DND-41 (cell line): ENCODE measurements at regions not wholly inside any gene's neighbourhood (a gene's known extent, or its start where the extent isn't known, plus 50 kb on each side); places are given as distances from the start of the nearest gene placed in this dataset.

Source experiments
- CTCF ChIP-seq: IDR thresholded peaks from 2 replicates; pipeline ENCODE4 v1.5.1; 2012; ENCODE audit warnings: borderline replicate concordance, low read length, moderate library complexity, mild to moderate bottlenecking; ENCODE audit not compliant: poor library complexity, severe bottlenecking; ENCODE audit errors: extremely low read depth
- EZH2 ChIP-seq: IDR thresholded peaks from 3 replicates; pipeline ENCODE4 v1.6.1; 2012; ENCODE audit warnings: borderline replicate concordance, low read depth, mild to moderate bottlenecking, moderate library complexity, low read length, inconsistent platforms; ENCODE audit not compliant: severe bottlenecking

DNA sequence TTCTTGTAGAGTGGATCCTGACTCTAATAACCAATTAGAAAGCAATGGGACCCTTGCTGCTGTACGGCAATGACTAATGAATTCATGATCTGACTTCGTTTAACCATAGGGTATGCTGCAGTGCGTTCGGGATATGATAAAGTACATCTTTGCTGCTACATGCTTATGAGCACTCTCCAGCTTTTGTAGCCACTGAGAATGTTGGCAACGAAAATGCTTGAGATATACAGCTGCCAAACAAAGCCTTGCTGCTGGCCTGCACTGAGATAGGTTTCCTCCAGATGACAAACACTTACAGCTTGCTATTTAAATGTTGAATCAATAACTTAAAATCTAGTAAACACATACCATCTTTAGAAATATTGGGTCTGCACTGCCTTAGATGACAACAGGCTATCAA is 372.4 kb upstream of the SLC8A1 start:
- no peak for TF ChIP-seq CTCF
- no peak for TF ChIP-seq EZH2
